Stimulated activated CD4-positive, alpha-beta T cell treated with anti-CD3 and anti-CD28 coated beads, Interleukin-12 subunit alpha, Interleukin-12 subunit beta, amount 100 ng/mL, for 4 hours (primary cell): ENCODE measurements at regions not wholly inside any gene's neighbourhood (a gene's known extent, or its start where the extent isn't known, plus 50 kb on each side); places are given as distances from the start of the nearest gene placed in this dataset.

Experiments used
- DNase-seq: peaks from one replicate; pipeline ENCODE4 v3.0.0-alpha.2; 2020

GRCh38 chrX:38856670-38857265 lies 55.5 kb downstream of the MID1IP1 start:
- DNase-seq: no peak

GRCh38 chrX:38857736-38858523 lies 56.7 kb downstream of the MID1IP1 start:
- DNase-seq: no peak

- no peak for DNase-seq
These were observed 58.3 kb downstream of the MID1IP1 start for GRCh38 chrX:38859602-38860001.

- no peak for DNase-seq
These were observed 59.1 kb downstream of the MID1IP1 start for GRCh38 chrX:38860106-38861013.

GRCh38 chrX:38861489-38861888 lies 60.2 kb downstream of the MID1IP1 start:
- no peak for DNase-seq

- DNase-seq: no peak
These were observed 60.8 kb downstream of the MID1IP1 start for GRCh38 chrX:38862100-38862499.

- DNase-seq: no peak
These were observed 62.9 kb downstream of the MID1IP1 start for GRCh38 chrX:38864165-38864564.

- DNase-seq: no peak
These were observed 67.1 kb downstream of the MID1IP1 start for GRCh38 chrX:38868321-38868720.

- no peak for DNase-seq
These were observed 67.7 kb downstream of the MID1IP1 start for GRCh38 chrX:38868941-38869401.

GRCh38 chrX:38870361-38870895 lies 69.2 kb downstream of the MID1IP1 start:
- no peak for DNase-seq

GRCh38 chrX:38871129-38872029 lies 70.1 kb downstream of the MID1IP1 start:
- no peak for DNase-seq

GRCh38 chrX:38877366-38877765 lies 76.1 kb downstream of the MID1IP1 start:
- DNase-seq: no peak

GRCh38 chrX:38878641-38879340 lies 77.5 kb downstream of the MID1IP1 start:
- no peak for DNase-seq

GRCh38 chrX:38879631-38880220 lies 78.5 kb downstream of the MID1IP1 start:
- no peak for DNase-seq

- DNase-seq: no peak
These were observed 79.1 kb downstream of the MID1IP1 start for GRCh38 chrX:38880296-38880854.

- no peak for DNase-seq
These were observed 79.8 kb downstream of the MID1IP1 start for GRCh38 chrX:38881066-38881465.

- no peak for DNase-seq
These were observed 80.5 kb downstream of the MID1IP1 start for GRCh38 chrX:38881727-38882126.

- no peak for DNase-seq
These were observed 81.8 kb downstream of the MID1IP1 start for GRCh38 chrX:38882894-38883626.

- no peak for DNase-seq
These were observed 84.9 kb downstream of the MID1IP1 start for GRCh38 chrX:38886112-38886511.

GRCh38 chrX:38887222-38887621 lies 86.0 kb downstream of the MID1IP1 start:
- DNase-seq: no peak
